SK-N-SH treated with all-trans-retinoic acid at 6 μM for 48 hours (cell line): ENCODE measurements at regions not wholly inside any gene's neighbourhood (a gene's known extent, or its start where the extent isn't known, plus 50 kb on each side); places are given as distances from the start of the nearest gene placed in this dataset.

Source experiments
- ZC3H10 ChIP-seq: fragments of 250-450 bp; sonication (Bioruptor Pico); IDR thresholded peaks from 2 replicates; pipeline ENCODE4 v1.5.1; 2021; ENCODE audit warnings: mild to moderate bottlenecking, moderate library complexity
- ZFP3 ChIP-seq: fragments of 250-450 bp; sonication (Bioruptor Pico); IDR thresholded peaks from 2 replicates; pipeline ENCODE4 v1.5.0; 2020; ENCODE audit warnings: mild to moderate bottlenecking, moderate library complexity

DNA sequence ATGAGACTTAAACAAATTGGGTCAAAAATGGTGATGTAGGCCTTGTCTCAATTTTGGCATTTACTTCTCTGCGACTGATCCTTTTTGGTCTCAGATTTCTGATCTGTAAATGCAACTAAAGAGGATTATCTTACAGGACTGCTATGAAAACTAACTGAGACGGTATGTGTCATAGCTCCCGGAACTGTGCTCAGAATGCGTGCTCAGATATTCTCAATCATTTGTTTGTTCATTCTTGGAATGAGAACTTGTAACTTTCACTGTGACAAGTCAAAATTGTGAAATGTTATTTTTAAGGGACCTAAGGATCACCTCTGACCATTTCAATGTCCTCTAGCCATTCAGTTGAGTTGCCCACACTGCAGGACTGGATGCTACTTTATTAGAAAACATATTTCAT is 498.2 kb upstream of the PIK3C3 start:
- TF ChIP-seq ZC3H10 (no peak), ZFP3 (CRISPR knock-in tag) (no peak)
